GM20000 (cell line): ENCODE measurements at regions not wholly inside any gene's neighbourhood (a gene's known extent, or its start where the extent isn't known, plus 50 kb on each side); places are given as distances from the start of the nearest gene placed in this dataset.

Experiments used
- DNase-seq: peaks from one replicate; pipeline ENCODE4 v3.0.0; 2012; ENCODE audit warnings: low spot score
- CTCF ChIP-seq: IDR thresholded peaks from 2 replicates; pipeline ENCODE4 v1.5.1; 2012; ENCODE audit warnings: mild to moderate bottlenecking, control low read depth; ENCODE audit errors: extremely low read depth, missing control alignments

- TF ChIP-seq CTCF: no peak
- DNase-seq: no peak
Measured at GRCh38 chr15:47517737-47518136, 199.6 kb upstream of the SEMA6D start.

DNA sequence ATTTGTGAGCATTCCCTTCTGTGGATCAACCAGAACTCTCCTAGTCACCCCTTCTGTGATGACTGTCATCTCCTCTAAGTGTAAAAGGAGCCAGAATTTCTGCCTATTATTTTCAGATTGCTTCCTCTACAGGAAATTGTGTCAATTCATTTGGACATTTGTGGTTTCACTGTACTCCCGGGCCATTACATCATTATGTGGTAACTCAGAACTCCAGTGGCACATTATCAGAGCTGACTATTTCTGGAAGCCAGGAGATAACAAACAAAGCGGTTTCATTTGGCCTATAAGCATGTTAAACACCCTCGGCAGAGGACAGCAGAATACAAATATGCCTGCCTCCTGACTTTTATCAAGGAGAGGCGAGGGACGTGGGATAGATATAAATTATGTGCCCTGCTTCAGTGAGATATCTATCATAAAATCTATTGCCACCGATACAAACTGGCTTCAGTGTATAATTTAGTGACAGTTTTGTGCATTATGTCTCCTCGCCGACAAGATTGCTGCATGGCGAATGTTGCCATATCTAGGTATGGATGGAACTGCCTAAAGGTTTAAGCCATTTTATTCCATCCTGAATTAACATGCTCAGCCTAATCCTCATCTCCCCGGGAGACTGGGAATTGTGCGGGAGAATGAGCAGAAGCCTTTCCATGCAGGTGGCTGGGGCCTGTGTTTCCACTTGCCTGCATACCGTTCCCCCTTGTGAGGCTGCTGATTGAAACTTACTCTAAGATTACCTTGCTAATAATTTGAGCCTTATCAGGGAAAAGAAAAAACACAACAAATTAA lies 193.4 kb upstream of the SEMA6D start:
- no peak for DNase-seq
- no peak for TF ChIP-seq CTCF

DNA sequence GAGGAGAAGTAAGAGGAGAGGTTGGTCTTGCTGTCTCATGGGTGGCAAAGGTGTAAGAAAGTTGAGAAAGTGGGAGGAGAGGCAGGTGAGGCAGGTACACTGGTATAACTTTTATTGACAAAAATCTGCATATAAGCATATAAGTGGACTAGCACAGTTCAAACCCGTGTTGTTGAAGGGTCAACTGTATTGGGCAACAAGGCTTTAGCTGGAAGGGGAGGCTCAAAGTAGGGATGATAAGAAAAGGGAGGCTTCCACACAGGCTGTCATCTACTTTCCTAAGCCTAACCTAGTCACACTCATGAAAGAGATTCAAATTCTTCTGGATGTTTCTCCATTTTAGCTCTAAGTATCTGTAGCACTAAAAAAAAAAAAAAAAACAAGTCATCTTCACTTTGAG lies 188.1 kb upstream of the SEMA6D start:
- no peak for TF ChIP-seq CTCF
- DNase-seq: no peak

GRCh38 chr15:47534673-47535072 lies 182.6 kb upstream of the SEMA6D start:
- no peak for DNase-seq
- no peak for TF ChIP-seq CTCF

DNA sequence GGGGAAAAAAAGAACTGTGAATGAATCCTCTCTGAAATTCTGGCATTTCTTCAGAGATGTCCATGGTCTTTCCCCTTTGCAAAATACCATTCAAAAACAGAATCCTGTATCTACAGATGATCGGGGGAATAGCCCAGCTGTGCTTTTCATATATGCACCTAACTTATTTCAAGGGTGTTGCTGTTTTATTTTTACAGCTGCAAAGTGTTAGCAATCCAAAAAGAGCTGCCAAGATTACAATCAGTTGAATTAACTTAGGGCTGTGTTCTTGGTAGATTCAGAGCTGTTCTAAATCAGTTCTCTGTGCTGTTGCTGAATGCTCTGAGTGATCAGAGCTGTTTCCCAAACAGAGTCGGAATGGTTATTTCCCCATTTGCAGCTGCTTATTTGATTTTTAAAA lies 175.7 kb upstream of the SEMA6D start:
- TF ChIP-seq CTCF: no peak
- DNase-seq: no peak

- no peak for DNase-seq
- no peak for TF ChIP-seq CTCF
Measured at GRCh38 chr15:47542312-47542989, 174.9 kb upstream of the SEMA6D start.

- no peak for TF ChIP-seq CTCF
- no peak for DNase-seq
Measured at GRCh38 chr15:47548231-47548630, 169.1 kb upstream of the SEMA6D start.
